COR-L47 (cell line): ENCODE measurements at regions not wholly inside any gene's neighbourhood (a gene's known extent, or its start where the extent isn't known, plus 50 kb on each side); places are given as distances from the start of the nearest gene placed in this dataset.
"Not testable (repeated sequence)": the region's sequence is repeated elsewhere in the genome, so short reads cannot be mapped to it uniquely, and the experiment has no call there.

Source experiments
- DNase-seq: peaks from one replicate; lab custom pipeline; 2025; lab: John Stamatoyannopoulos, UW

- DNase-seq = no peak
Observed at GRCh38 chr12:87556985-87557384, 472.2 kb downstream of the C12orf50 start.

- DNase-seq = not testable (repeated sequence)
Observed at GRCh38 chr12:87531213-87531612, 498.0 kb downstream of the C12orf50 start.

- no peak for DNase-seq
Observed at GRCh38 chr12:87529413-87529812, 499.8 kb downstream of the C12orf50 start.

GRCh38 chr12:87520968-87521367 lies 508.2 kb downstream of the C12orf50 start:
- DNase-seq = no peak

- DNase-seq = no peak
Observed at GRCh38 chr12:87518481-87518880, 510.7 kb downstream of the C12orf50 start.

GRCh38 chr12:87518036-87518435 lies 511.2 kb downstream of the C12orf50 start:
- DNase-seq = no peak

- DNase-seq = no peak
Observed at GRCh38 chr12:87513536-87514280, 515.5 kb downstream of the C12orf50 start.

GRCh38 chr12:87511371-87511770 lies 517.8 kb downstream of the C12orf50 start:
- DNase-seq = no peak

GRCh38 chr12:87509237-87509820 lies 519.9 kb downstream of the C12orf50 start:
- no peak for DNase-seq

- DNase-seq = no peak
Observed at GRCh38 chr12:87491598-87491997, 537.6 kb downstream of the C12orf50 start.

- DNase-seq = no peak
Observed at GRCh38 chr12:87491089-87491488, 538.1 kb downstream of the C12orf50 start.

- no peak for DNase-seq
Observed at GRCh38 chr12:87469295-87469694, 559.9 kb downstream of the C12orf50 start.

- no peak for DNase-seq
Observed at GRCh38 chr12:87467936-87468335, 561.3 kb downstream of the C12orf50 start.

- no peak for DNase-seq
Observed at GRCh38 chr12:87464565-87464964, 564.6 kb downstream of the C12orf50 start.

- no peak for DNase-seq
Observed at GRCh38 chr12:87444039-87444438, 585.2 kb downstream of the C12orf50 start.

- no peak for DNase-seq
Observed at GRCh38 chr12:87441511-87441910, 587.7 kb downstream of the C12orf50 start.

GRCh38 chr12:87439990-87440827 lies 589.0 kb downstream of the C12orf50 start:
- no peak for DNase-seq

- DNase-seq = no peak
Observed at GRCh38 chr12:87430444-87430843, 598.8 kb downstream of the C12orf50 start.

- no peak for DNase-seq
Observed at GRCh38 chr12:87428701-87429277, 600.4 kb downstream of the C12orf50 start.

- no peak for DNase-seq
Observed at GRCh38 chr12:87427770-87428169, 601.4 kb downstream of the C12orf50 start.

GRCh38 chr12:87425942-87426554 lies 603.2 kb downstream of the C12orf50 start:
- no peak for DNase-seq

GRCh38 chr12:87421233-87421632 lies 608.0 kb downstream of the C12orf50 start:
- DNase-seq = not testable (repeated sequence)
